Right cardiac atrium (tissue), 5 donors: ENCODE measurements at regions not wholly inside any gene's neighbourhood (a gene's known extent, or its start where the extent isn't known, plus 50 kb on each side); places are given as distances from the start of the nearest gene placed in this dataset.

Source experiments
- ATAC-seq, 2 donors: fragments of 200-7000 bp; cut with Tn5 transposase; one replicate each; pipeline versions ENCODE4 v1.8.0 to v1.9.1; 2020; ENCODE audit warnings: moderate library complexity in 2 of 2, mild to moderate bottlenecking in 1 of 2
- DNase-seq, 3 donors: peaks; one replicate each; pipeline ENCODE4 v3.0.0-alpha.2; 2020
- H3K27ac ChIP-seq: one replicate; pipeline ENCODE4 v1.5.1; 2013; ENCODE audit warnings: mild to moderate bottlenecking, low read length, control low read depth, moderate library complexity
- H3K27me3 ChIP-seq: one replicate; pipeline ENCODE4 v1.6.1; 2013; ENCODE audit not compliant: control insufficient read depth, insufficient read depth
- H3K4me1 ChIP-seq: one replicate; pipeline ENCODE4 v1.6.1; 2013; ENCODE audit warnings: low read length; ENCODE audit not compliant: control insufficient read depth, insufficient read depth
- H3K4me3 ChIP-seq: one replicate; pipeline ENCODE4 v1.5.1; 2013; ENCODE audit warnings: low read length, control low read depth
- H3K9me3 ChIP-seq: one replicate; pipeline ENCODE4 v1.6.1; 2013; ENCODE audit warnings: low read length; ENCODE audit not compliant: control insufficient read depth
- WGBS: extraction: QIAGEN DNeasy Blood & Tissue Kit; methylation state at CpG from one replicate; pipeline ENCODE4 v1.1.7; 2013; 5-methylcytosine and 5-hydroxymethylcytosine counted together
- intact Hi-C, 4 donors: fragments of 100-400 bp; cut with DNase I; formaldehyde crosslinking; loops; one replicate each; pipeline versions ENCODE4 v1.11.0 to v1.14.0; 2022 to 2023
- donor health status: healthy with polysubstance abuse.
- donor health status: DM: no; HTN: yes; CAD: no.
- donor health status: DM: no; HTN: no; CAD: no.
- donor health status: DM: no; HTN: yes; CAD: no; lungs with severe emphysema.
- donor health status: DM: yes; HTN: yes; CAD: no.

- no peak overlapping the region for H3K4me3 ChIP-seq
- H3K9me3 ChIP-seq, result no peaks in the 10 kb centered on the region
- 85% methylated on average over 1 of the region's 1 CpG for WGBS
- intact Hi-C loops, result no loop called here
- no peaks in the 10 kb centered on the region for H3K27me3 ChIP-seq
- no peak overlapping the region for H3K27ac ChIP-seq
- ATAC-seq (no peak), DNase-seq (no peak)
- no peaks in the 10 kb centered on the region for H3K4me1 ChIP-seq
These were observed 618.2 kb downstream of the BRINP3 start for GRCh38 chr1:189859385-189859977.

- H3K4me3 ChIP-seq, result no peak overlapping the region
- intact Hi-C loops, result no loop called here
- H3K4me1 ChIP-seq, result no peaks in the 10 kb centered on the region
- H3K27me3 ChIP-seq, result no peaks in the 10 kb centered on the region
- DNase-seq, result no peak
- ATAC-seq, result no peak
- no peak overlapping the region for H3K27ac ChIP-seq
- H3K9me3 ChIP-seq, result no peaks in the 10 kb centered on the region
- 77% methylated on average over 1 of the region's 1 CpG for WGBS
These were observed 611.1 kb downstream of the BRINP3 start for GRCh38 chr1:189866606-189867005.

- H3K27me3 ChIP-seq, result no peaks in the 10 kb centered on the region
- H3K4me3 ChIP-seq, result no peak overlapping the region
- intact Hi-C loops, result no loop called here
- H3K9me3 ChIP-seq, result no peaks in the 10 kb centered on the region
- no peak for ATAC-seq
- DNase-seq, result no peak
- H3K4me1 ChIP-seq, result no peaks in the 10 kb centered on the region
- H3K27ac ChIP-seq, result no peak overlapping the region
- 49% methylated on average over 4 of the region's 4 CpGs for WGBS
These were observed 609.6 kb downstream of the BRINP3 start for GRCh38 chr1:189868021-189868420.

- no peak for DNase-seq
- Histone ChIP-seq H3K4me1 (no peaks in the 10 kb centered on the region), H3K27me3 (no peaks in the 10 kb centered on the region), H3K4me3 (no peak overlapping the region), H3K9me3 (no peaks in the 10 kb centered on the region), H3K27ac (no peak overlapping the region)
- intact Hi-C loops, result no loop called here
- ATAC-seq, result no peak
These were observed 602.8 kb downstream of the BRINP3 start for GRCh38 chr1:189874715-189875435.

- Histone ChIP-seq H3K9me3 (no peaks in the 10 kb centered on the region), H3K27me3 (no peaks in the 10 kb centered on the region), H3K4me1 (no peaks in the 10 kb centered on the region), H3K27ac (no peak overlapping the region), H3K4me3 (no peak overlapping the region)
- WGBS, result 72% methylated on average over 3 of the region's 3 CpGs
- ATAC-seq, result no peak
- intact Hi-C loops, result no loop called here
- DNase-seq, result no peak
These were observed 597.5 kb downstream of the BRINP3 start for GRCh38 chr1:189880135-189880534.

- Histone ChIP-seq H3K4me1 (no peaks in the 10 kb centered on the region), H3K4me3 (no peak overlapping the region), H3K9me3 (no peaks in the 10 kb centered on the region), H3K27ac (no peak overlapping the region), H3K27me3 (no peaks in the 10 kb centered on the region)
- intact Hi-C loops, result no loop called here
- WGBS, result 17% methylated on average over 1 of the region's 1 CpG
- DNase-seq (no peak), ATAC-seq (no peak)
These were observed 577.8 kb downstream of the BRINP3 start for GRCh38 chr1:189899686-189900425.

- no peak for ATAC-seq
- H3K4me3 ChIP-seq, result no peak overlapping the region
- intact Hi-C loops, result no loop called here
These were observed 573.2 kb downstream of the BRINP3 start for GRCh38 chr1:189904509-189904908.

GRCh38 chr1:189908113-189908512 lies 569.6 kb downstream of the BRINP3 start:
- intact Hi-C loops, result no loop called here

More at GRCh38 chr1:189904509-189904908, 573.2 kb downstream of the BRINP3 start:
- Histone ChIP-seq H3K4me1 (no peaks in the 10 kb centered on the region), H3K27me3 (no peaks in the 10 kb centered on the region), H3K27ac (no peak overlapping the region), H3K9me3 (no peaks in the 10 kb centered on the region)
- 77% methylated on average over 2 of the region's 2 CpGs for WGBS
- DNase-seq, result no peak

GRCh38 chr1:189921613-189922012 lies 556.1 kb downstream of the BRINP3 start:
- Histone ChIP-seq H3K9me3 (no peaks in the 10 kb centered on the region), H3K4me3 (no peak overlapping the region), H3K27ac (no peak overlapping the region), H3K4me1 (no peaks in the 10 kb centered on the region), H3K27me3 (no peaks in the 10 kb centered on the region)
- 89% methylated on average over 2 of the region's 2 CpGs for WGBS
- intact Hi-C loops, result no loop called here
- DNase-seq (no peak), ATAC-seq (no peak)

More at GRCh38 chr1:189908113-189908512, 569.6 kb downstream of the BRINP3 start:
- H3K4me3 ChIP-seq, result no peak overlapping the region
- no peaks in the 10 kb centered on the region for H3K9me3 ChIP-seq
- H3K27me3 ChIP-seq, result no peaks in the 10 kb centered on the region
- no peak overlapping the region for H3K27ac ChIP-seq
- DNase-seq (no peak), ATAC-seq (no peak)
- no peaks in the 10 kb centered on the region for H3K4me1 ChIP-seq

GRCh38 chr1:189927641-189928040 lies 550.0 kb downstream of the BRINP3 start:
- DNase-seq, result no peak
- no peak overlapping the region for H3K27ac ChIP-seq
- no peaks in the 10 kb centered on the region for H3K9me3 ChIP-seq
- 47% methylated on average over 2 of the region's 2 CpGs for WGBS
- H3K4me1 ChIP-seq, result no peaks in the 10 kb centered on the region
- no peak overlapping the region for H3K4me3 ChIP-seq
- no peak for ATAC-seq
- intact Hi-C loops, result no loop called here
- H3K27me3 ChIP-seq, result no peaks in the 10 kb centered on the region

GRCh38 chr1:189929501-189930099 lies 548.1 kb downstream of the BRINP3 start:
- no peaks in the 10 kb centered on the region for H3K9me3 ChIP-seq
- ATAC-seq, result no peak
- H3K27me3 ChIP-seq, result no peaks in the 10 kb centered on the region
- intact Hi-C loops, result no loop called here
- WGBS, result 71% methylated on average over 6 of the region's 6 CpGs
- no peak for DNase-seq
- no peak overlapping the region for H3K4me3 ChIP-seq
- H3K4me1 ChIP-seq, result no peaks in the 10 kb centered on the region
- H3K27ac ChIP-seq, result no peak overlapping the region
